ENCODE measurements at regions not wholly inside any gene's neighbourhood (a gene's known extent, or its start where the extent isn't known, plus 50 kb on each side); places are given as distances from the start of the nearest gene placed in this dataset.

DNA sequence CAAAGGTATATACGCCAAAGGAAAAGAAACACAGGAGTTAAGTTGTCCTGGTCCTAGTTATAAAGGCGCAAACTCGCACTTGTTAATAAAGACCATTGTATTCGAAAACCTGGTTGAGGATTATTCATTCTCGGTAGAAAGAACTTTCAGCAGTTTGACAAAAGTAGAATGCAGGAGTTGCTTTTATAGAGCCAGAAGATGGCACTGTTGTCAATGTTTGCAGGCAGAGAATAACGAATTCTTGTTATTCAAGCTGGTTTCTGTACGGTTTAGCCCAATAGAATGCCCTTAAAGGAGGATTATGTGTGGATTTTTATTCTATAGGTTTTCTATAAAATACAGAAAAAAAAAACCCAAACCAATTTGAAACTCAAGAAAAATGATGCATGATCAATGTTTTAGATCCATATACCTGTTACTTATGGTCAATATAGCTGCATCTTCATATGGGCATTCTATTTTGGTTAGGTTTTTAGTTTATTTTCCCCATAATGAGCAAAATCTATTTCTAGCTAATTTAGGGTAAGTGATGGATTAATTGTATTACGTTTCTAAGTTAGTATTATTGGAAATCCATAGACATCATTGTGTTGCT, 510.3 kb downstream of the PLCL1 start:
- TF ChIP-seq, protein P1, sequence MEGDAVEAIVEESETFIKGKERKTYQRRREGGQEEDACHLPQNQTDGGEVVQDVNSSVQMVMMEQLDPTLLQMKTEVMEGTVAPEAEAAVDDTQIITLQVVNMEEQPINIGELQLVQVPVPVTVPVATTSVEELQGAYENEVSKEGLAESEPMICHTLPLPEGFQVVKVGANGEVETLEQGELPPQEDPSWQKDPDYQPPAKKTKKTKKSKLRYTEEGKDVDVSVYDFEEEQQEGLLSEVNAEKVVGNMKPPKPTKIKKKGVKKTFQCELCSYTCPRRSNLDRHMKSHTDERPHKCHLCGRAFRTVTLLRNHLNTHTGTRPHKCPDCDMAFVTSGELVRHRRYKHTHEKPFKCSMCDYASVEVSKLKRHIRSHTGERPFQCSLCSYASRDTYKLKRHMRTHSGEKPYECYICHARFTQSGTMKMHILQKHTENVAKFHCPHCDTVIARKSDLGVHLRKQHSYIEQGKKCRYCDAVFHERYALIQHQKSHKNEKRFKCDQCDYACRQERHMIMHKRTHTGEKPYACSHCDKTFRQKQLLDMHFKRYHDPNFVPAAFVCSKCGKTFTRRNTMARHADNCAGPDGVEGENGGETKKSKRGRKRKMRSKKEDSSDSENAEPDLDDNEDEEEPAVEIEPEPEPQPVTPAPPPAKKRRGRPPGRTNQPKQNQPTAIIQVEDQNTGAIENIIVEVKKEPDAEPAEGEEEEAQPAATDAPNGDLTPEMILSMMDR (conservative IDR thresholded peaks at IDR 0.05; ENCODE audit: low read depth, low read length), result peak; percentile 76
- peak; percentile 84 for DNase-seq (ENCODE audit: low read depth)

DNA sequence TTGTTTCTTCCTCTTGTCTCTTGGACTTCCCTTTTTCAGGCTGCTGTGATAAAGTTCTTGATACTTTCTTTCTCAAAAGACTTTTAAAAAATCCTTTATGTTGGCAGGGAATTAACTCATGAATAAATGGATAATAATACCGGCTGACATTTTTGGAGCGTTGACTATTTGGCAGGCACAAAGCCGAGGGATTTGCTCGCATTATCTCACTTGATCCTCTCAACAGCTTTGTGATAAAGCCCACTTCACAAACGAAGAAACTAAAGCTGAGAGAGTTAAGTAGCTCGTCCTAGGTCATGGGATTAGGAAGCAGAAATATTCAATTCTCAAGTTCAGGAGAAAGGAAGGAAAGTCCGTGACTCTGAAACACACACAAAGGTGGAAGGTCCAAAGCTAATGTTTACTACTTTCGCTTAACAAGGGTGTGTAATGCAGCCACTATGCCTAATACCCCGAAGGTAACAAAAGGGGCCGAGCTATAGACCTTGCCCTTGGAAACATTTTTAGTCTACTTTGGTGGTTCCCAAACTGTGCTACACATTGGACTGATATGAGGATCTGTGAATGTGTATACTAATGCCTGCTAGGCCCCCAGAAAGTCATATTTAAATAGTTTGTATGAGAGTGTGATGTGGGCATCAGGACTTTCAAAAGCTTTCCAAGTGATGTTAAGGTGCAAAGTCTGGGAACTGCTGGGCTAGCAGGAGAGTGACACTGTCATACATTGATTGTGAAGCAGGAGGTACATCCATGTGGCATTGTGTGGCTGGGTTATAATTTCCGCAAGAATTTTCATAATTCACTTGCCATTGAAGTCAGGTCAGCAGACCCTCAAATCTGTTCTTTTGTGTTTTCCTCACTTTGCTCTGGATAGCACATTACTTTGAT, 508.4 kb downstream of the PLCL1 start:
- no peak overlapping the region for H3K4me3 ChIP-seq (ENCODE audit: low read depth, low read length)
- TF ChIP-seq, protein P1 (conservative IDR thresholded peaks at IDR 0.05; ENCODE audit: low read depth, low read length), result no peak
- no peak for DNase-seq (ENCODE audit: low read depth)

More for the DNA sequence above, 510.3 kb downstream of the PLCL1 start:
- no peak overlapping the region for H3K4me3 ChIP-seq (ENCODE audit: low read depth, low read length)

DNA sequence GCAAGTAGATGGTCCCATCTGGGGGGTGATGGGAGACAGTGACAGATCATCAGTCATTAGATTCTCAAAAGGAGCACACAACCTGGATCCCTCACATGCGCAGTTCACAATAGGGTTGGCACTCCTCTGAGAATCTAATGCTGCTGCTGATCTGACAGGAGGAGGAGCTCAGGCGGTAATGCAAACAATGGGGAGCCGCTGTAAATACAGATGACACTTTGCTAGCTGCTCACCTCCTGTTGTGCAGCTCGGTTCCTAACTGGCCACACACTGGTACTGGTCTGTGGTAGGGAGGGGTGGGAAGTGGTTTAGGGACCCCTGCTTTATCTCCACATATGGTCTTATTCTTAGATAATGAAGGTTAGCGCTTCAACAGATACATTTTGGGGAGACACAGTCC, 506.6 kb downstream of the PLCL1 start:
- TF ChIP-seq, protein P1 (conservative IDR thresholded peaks at IDR 0.05; ENCODE audit: low read depth, low read length), result no peak
- H3K4me3 ChIP-seq (ENCODE audit: low read depth, low read length), result no peak overlapping the region
- DNase-seq (ENCODE audit: low read depth), result no peak

DNA sequence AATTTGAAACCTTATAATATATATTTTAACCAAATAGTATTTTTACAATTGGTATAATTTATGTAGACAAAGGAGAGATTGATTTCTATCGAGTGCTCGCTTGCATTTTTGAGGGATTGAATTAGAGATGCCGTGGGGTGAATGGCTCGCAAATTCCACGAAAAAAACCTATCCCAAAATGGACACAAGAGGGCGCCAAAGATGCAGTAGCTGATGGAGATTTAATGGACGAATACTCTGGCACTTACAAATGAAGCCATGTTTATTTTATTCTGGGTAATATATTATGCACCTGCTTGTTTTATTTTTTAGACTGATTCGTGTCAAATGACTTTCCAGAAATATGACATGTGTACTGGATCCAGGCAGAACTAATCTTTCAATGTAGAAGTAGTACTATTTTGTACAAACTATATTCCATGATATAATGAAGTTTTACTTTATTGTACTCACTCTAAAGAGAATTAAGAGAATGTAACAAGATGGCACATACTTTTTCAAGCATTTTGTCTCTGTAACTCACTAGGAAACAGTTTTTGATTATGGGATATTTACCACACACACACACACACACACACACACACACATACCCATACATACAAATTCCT, 505.4 kb downstream of the PLCL1 start:
- no peak overlapping the region for H3K4me3 ChIP-seq (ENCODE audit: low read depth, low read length)
- peak; percentile 66 for DNase-seq (ENCODE audit: low read depth)
- TF ChIP-seq, protein P1 (conservative IDR thresholded peaks at IDR 0.05; ENCODE audit: low read depth, low read length), result peak; percentile 86

DNA sequence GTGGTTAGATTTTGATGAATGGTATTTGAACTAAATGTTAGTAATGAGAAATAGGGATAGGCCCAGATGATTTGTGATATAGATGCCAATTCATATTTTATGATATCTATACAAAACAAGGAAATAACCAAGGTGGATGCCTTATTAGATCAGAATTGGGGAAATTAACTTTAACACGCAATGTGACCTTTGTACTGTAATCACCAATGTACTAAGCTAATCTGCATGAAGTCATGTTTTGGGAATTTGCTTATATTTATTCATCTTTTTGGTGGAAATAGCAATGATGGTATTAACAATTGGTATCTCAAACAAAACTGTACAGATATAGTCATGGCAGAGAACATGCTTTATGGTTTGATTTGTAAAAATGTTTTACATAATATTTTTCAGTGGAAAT, 504.7 kb downstream of the PLCL1 start:
- no peak for DNase-seq (ENCODE audit: low read depth)
- TF ChIP-seq, protein P1 (conservative IDR thresholded peaks at IDR 0.05; ENCODE audit: low read depth, low read length), result no peak

DNA sequence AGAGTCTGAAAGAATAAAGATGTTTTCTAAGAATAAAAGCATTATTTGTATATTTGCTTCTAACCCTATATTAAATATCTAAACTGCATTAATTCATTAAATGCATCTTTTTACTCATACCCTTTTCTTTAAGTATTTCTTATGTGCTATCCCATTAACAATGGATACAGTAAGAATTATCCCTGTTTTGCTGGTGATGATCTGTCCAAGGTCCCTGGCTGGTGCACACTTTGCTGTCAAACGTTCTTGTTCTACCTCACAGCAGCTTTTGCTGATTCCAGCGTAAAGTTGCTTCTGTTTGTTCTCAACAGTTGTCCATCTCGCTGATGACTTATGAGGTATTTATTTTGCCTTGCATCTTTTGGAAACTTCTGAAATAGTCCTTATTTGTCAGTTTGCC, 504.0 kb downstream of the PLCL1 start:
- no peak overlapping the region for H3K4me3 ChIP-seq (ENCODE audit: low read depth, low read length)
- TF ChIP-seq, protein P1 (conservative IDR thresholded peaks at IDR 0.05; ENCODE audit: low read depth, low read length), result no peak
- DNase-seq (ENCODE audit: low read depth), result no peak

More for the DNA sequence above, 504.7 kb downstream of the PLCL1 start:
- H3K4me3 ChIP-seq (ENCODE audit: low read depth, low read length), result no peak overlapping the region

Measured in choroid plexus epithelial cell (primary cell).